NCI-H1105 (cell line): ENCODE measurements at regions not wholly inside any gene's neighbourhood (a gene's known extent, or its start where the extent isn't known, plus 50 kb on each side); places are given as distances from the start of the nearest gene placed in this dataset.

ENCODE experiments used
- DNase-seq: peaks from one replicate; lab custom pipeline; 2025; lab: John Stamatoyannopoulos, UW

DNA sequence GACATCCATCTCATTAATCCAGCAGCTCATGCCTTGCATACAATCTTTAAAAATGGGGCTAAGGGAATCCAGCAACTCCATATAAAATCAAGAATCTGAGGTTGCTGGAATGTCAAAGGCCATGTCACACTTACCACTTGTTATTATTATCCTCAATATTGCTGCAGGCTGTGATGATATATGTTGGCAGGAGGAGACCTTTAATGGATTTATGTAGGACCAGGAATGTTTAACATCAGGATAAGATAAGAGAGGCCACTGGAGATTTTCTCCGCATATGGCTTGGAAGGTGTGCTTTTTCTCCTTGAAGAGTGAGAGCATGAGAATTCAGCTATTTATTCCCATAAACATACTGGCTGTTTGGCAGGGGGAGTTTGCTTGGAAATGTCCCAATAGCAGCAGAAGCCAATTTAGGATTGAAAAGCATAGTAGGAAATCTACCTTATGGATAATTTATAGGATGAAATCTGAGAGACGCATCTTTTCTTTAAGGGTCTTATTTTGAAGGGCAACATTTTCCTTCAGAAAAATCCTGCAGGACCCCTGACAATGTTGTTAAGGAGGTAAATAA lies 481.4 kb downstream of the AGTPBP1 start:
- DNase-seq, result no peak

DNA sequence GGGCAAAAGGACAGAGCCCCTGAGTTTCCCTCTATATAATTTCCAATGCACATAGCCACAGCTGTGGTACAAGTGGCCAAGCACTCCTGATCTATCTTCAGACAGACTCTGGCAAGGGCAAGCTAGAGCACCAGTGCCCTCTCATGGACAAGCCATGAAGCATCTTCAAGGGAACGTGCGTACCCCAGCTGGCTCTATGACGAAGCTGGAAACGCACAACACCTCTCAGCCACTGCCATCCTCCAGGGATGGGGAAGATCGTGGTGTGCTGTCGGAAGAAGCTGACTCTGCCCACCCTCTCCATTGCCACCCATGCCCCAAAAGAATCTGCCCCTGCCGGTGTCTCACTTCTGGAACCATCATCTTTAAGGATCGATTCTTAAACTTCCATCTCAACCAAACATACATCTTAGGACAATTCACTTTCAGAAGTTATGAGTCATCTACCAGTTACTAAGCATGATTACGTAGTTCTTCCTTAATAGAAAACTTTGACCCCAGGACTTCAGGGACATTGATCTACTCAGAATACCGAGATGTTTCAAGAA lies 482.9 kb downstream of the AGTPBP1 start:
- peak; percentile 46 for DNase-seq

DNA sequence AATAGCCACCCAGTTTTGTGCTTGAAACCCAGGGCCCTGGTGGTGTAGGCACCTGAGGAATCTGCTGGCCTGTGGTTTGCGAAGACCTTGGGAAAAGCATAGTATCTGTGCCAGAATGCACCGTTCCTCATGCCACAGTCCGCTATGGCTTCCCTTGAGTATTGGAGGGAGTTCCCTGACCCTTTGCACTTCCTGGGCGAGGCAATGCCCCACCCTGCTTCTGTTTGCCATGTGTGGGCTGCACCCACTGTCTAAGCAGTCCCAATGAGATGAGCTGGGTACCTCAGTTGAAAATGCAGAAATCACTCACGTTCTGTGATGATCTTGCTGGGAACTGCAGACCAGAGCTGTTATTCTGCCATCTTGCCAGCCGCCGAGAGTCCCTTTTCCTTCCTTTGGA lies 483.5 kb downstream of the AGTPBP1 start:
- no peak for DNase-seq

DNA sequence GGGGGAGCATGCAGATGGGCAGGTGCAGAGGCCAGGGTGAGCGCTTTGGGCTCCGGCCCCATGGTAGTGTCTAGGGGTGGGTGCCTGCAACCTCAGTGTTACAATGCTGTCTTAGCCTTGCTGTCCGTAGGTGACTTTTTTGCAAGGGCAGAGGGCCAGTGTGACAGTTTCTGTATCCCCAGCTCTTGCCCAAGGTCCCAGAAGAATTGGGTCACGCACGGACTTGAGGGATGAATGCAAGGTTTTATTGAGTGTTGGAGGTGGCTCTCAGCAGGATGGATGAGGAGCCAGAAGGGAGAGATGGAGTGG lies 492.5 kb downstream of the AGTPBP1 start:
- no peak for DNase-seq

DNA sequence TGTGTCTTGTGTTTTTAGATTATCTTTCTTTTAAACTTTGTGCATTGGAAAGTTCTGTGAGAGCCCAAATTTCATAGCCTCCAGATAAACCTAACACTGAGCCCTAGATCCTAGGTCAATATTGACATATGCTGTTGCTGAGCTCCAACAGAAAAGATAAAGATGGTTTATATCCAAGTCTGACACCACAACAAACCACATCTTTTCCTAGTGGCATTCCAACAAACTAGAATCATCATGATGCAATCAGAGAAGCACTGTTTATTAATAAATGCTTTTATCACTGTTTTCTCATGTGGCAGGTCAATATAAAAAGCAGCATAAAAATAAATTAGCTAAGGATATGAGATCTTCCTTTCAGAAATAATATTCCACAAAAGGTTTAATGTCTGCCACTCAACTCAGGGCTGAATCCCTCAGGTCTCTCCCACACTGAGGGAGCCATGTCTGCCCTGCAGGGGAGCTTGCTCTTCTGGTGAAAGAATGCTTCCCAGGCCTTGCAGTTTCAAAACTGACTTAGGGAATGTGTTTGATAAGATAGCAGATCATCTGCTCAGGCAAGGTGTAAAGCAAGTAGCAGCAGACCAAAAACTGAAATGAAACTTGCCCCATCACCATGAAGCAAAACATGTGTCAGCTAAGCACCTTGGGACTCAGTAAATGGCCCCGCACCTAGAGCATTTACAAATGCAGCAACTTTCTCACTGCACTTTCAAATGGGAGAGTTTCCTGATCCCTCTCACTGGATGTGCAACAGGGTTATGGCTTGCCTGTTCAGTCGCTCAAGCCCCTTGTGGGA lies 493.0 kb downstream of the AGTPBP1 start:
- DNase-seq, result no peak

DNA sequence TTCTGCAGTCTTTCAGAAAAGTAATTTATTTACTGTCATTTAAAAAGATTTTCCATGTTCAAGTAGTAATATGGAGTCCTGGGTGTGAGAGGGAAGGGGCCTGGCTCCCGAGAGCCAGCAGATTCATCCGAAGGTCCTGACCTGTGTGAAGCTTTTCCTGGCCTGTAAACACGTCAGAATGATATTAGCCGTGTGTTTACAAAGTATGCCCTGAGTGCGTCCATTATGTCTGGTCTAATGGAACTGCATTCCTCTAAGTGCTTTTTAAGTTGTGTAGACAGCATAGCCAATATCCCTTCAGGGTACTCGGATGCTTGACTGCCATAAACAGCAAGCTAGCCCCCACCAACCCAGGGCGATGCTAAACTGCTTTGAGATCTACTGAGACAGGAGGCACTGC lies 495.2 kb downstream of the AGTPBP1 start:
- DNase-seq, result no peak

DNA sequence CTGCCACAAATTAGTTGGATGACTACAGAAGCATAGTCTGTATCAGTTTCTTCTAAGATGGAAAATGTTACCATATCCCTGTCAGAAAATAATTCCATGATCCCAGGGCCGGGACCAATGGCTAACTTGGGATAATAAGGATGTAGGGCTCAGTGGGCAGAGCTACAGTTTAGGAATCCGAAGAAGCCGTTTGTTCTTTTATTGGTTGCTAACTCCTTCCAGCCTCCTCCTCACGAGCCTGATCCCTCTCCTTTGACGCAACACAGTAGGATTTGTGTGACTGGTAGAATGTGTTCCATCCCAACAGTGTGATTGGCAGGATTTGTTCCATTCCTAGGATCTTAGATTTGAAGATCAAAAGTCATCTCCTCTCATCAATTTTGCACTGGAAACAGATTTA lies 496.9 kb downstream of the AGTPBP1 start:
- no peak for DNase-seq

DNA sequence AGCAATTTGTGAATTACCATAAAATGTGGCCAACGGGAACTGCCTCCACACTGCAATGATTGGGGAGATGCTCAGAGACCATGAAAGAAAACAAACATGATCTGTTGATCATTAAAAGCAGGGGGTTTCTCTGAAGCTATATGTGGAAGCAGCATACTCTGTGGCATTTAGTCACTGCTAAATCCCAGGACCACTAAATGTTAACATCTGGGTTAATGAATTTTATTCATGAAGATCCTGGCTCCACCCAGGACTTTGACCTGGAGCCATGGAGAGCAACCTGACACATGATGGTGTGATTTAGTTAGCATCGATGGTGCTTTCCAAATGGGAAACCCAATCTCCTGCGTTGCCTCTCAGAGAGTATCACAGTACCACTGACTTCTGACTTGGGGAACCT lies 497.8 kb downstream of the AGTPBP1 start:
- DNase-seq, result no peak

DNA sequence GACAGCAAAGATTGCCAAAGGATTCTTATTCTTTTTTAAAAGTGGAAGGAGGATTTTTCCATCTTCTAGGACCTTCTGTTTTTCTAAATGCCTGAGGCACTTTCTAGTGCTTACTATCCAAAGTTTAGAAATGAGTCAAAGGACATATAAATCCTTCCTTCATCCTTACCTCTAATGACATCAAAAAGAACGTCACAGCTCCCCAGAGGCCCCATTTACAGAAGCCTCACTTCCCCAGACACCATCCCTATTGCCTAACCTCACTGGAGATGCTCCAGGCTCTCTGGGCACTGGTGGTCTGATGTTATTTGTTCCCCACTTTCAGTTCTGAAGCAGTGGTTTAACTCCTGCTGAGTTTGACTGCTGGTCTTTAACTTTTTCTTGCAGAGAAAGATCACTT lies 504.3 kb downstream of the AGTPBP1 start:
- no peak for DNase-seq

DNA sequence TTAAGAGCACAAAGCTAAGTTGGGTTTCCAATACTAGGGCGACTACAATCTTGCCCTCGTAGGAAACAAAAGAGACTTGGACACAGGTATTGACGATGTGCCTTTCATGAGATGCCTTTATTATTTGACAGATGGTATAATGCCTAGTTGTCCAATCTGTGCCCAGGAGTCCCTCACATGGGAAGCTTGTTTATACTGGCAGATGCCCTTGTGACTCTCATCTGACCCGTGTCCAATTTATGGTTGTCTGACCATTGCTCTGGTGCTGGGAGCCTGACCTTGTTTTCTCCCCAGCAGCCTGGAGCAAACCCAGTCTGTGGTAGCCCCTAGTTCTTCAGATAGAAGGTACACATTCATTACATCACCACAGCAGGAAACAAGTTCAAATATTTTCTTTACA lies 511.7 kb downstream of the AGTPBP1 start:
- no peak for DNase-seq

DNA sequence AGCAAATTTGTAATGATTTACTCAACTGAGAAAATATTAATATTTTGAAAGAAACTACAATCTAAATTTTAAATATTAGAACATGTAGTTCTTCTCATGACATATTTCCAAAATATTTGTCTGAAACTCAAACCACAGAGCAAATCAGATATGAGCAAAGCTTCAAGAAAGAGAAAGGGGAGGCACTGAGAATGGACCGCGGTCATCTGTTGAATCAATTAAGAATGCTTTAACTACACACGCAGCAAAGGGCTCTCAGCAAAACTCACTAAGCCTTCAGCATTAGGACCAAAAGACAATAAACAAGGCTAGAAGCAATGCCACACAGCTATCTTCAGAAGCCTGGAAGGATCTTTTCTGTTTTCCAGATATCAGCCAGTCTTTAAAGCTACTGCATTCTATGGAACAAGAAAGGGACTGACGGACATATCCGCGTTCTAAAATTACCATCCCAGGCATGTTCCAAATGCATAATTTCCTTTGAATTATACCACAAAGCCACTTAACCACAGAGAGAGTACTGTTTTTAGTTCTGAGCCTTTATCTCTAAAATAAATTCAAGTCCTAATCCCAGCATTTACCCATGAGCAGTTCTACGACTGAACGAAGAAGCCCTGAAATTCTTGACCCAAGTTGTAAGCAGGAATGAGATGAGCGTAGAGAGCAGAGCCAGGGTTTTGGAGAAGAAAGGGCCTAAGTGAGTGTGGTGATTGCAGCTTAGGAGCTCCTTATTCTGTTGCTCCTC lies 513.5 kb downstream of the AGTPBP1 start:
- no peak for DNase-seq

DNA sequence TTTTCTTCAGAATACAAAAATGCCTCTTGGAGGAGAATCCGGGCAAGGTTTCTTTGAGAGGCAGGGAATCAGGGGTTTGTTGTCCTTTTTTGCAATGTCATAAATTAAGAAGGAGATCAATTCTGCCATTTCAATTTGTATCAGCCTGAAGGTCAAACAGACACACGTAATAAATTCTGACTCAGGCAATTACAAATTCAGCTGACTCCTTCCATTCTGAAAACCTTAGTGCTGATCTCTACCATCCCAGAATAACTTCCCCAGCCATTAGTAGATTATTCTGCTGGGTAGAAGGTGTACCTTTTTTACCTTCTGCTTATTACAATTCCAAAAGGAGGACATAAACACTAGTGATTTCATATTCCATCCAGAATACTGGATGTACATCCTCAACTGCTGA lies 516.6 kb downstream of the AGTPBP1 start:
- no peak for DNase-seq

DNA sequence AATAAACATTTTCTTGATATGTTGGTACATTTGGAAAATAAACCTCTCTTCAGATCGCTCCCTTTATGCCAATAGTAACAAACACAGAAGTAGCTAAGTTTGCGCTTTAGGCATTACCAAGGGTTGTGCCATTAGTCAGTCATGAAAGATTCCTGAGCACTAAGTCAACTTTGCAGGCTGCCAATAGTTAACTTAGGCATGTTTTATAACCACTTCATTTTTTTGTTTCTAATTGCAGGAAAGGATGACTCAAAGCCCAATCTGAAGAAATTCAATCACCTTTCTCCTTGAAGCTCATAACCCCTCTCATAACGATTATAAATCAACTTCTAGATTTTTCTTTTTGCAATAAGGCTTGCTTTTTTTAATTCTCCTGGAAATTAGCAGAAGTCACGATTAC lies 517.0 kb downstream of the AGTPBP1 start:
- no peak for DNase-seq

DNA sequence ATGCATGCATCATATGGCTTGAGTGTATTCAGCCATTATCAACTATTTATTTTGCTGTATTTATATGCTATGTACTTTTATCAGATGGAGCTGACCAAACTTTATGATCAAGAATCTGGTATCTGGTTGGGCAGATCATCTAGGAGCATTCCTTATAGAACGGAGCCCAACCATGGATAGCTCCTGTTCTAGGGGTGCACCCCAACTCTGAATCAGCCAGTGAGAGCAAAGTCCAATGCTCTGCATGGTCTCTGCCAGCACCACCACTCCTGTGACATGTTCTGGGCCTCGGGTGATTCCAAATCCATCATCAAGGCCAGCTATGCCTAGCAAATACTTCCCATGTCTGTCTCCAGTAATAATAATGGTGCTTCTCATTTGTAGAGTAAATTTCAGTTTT lies 517.5 kb downstream of the AGTPBP1 start:
- no peak for DNase-seq

DNA sequence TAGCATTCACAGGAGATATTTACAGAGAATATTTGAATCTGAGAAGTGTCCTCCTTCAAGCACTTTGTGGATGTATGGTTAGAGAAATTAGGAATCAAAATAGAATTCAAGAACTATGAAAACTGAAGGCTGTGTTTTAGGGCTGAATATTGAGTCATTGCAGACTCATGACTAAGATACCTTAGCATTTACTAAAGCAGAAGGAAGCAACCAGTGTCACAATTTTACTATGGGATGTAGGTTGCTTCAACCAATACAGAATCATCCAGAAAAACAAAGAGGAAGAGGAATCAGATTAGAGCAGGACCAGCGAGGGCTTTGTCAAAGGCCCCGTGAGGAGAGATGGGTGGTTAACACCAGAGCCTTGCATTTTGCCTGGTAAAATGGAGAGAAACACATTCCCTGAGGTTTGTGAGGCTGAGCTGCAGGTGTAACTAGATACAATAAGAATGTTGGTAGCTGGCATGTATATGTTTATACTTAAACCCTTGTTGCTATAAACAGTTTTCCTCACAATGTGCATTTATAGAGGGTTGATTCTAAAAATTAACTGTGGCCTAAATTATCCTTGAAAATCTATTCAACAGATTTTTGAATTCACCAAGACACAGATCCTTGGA lies 518.1 kb downstream of the AGTPBP1 start:
- DNase-seq, result no peak

DNA sequence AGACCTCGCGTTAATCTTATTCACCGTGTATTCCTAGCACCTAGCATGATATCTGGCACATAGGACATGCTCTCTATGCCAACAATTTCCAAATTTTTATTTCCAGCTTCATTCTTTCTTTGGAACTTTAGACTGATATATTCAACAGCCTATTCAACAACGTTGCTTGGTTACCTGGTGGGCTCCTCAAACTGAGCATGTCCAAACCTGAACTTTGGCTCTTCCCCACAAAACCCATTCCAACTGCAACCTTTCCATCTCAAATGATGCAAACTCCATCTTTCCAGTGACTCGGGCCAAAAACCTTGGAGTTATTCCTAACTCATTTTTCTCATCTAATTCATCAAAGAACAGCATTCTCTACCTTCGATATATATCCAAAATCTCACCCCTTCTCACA lies 525.2 kb downstream of the AGTPBP1 start:
- no peak for DNase-seq

DNA sequence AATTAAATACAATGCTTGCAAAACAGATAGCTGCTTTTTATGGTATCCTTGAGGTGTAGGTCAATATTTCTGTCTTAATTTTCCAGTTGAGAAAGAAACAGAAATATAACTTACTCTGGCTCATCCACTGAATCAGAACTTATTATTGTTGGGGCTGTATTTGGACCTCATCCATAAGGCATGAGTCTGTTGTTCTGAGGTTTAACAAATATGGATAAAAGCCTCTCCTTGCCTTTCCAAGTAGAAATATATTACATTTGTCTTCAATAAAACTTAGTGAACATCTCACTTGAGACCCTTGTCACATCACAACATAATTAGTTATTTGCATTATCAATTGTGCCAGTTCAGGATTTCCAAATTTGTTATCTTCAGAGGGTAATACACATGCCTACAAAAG lies 525.8 kb downstream of the AGTPBP1 start:
- DNase-seq, result no peak

DNA sequence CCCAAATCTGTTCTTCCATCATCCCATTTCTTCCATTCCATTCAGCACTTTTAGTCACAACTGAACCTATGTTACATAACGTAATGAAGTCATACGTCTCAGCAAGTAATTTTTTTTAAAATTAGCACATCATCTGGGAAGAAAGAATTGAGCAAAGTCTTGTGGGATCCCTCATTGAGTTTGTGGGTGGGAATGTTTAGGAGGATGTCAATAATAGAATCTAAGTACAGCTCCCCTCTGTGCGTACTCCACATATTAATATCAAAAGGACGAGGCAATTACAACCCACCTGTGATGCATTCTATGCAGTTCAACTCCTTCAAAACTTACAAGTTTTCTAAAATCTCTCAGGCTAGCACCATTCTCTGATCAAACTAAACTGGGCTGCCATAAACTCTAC lies 526.3 kb downstream of the AGTPBP1 start:
- DNase-seq, result no peak

DNA sequence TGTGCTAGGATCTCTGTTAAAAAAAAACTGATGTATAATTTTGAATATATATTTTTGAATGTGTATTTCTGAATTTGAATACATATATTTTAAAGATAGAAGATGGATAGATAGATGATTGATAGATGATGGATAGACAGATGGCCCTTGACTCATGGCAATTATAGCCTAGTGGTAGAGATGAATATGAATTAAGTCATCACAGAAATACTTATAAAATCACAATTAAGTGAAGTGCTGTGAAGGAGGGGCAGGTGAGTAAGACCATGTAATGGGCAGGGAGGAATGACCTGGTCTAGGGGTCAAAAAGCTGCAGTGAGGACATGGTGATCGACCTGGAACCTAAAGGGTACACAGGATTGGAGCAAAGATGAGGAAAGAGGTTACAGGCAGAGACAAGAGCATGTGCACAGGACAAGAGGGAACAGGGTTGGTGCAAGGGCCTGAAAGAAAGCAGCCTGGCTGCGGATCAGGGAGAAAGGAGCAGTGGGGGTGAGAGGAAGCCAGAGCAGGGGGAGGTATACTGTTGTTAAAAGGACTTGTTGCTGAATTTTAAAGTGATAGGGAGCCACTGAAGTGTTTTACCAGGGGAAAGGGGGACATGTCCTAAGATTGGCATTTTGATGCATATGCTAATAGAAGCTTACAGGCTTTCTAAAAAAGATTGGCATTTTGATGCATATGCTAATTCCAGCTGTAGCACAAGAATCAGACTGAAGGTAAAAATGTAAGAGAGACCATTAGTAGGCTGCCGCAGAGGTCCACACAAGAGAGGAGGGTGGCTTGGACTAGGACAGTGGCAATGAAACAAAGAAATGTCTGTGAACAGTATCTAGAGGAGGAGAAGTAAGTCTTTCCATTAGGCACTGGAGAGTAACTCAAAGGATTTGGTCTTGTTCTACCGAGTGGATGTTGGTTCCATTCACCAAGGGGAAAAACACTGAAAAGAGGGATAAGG lies 527.8 kb downstream of the AGTPBP1 start:
- DNase-seq, result no peak

DNA sequence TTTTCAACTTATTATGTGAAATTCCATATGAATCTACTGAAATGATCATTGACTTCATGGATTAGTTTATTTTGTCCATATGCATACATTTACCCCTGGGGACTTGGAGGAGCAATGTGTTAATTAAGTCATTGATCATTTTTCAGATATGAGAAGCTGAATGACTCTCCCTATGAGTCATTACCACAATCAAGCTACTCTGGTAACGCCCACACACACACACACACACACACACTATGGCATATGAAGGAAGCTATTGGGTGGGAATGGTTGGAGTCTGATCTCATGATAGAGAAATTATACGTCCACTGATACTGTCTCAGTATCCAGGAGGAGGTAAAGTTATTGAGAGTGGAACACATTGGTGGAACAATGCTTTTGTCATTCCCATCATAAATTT lies 528.9 kb downstream of the AGTPBP1 start:
- DNase-seq, result no peak

DNA sequence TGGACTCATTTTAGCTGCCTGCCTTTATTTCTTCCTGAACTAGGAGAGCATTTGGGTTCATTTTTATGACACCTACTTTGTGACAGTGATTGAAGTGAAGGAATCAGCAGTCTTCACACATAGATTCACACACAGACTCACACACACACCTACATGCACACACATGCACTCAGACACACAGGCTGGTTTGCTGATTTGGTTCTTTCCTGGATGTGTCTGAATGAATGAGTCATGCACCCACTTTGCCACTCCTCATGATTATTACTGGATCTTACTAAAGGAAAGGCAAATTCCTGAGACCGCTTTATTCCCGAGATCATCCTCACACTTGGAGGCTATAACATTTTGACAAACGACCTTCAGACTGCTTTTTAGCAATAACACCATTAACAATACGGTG lies 529.5 kb downstream of the AGTPBP1 start:
- no peak for DNase-seq

DNA sequence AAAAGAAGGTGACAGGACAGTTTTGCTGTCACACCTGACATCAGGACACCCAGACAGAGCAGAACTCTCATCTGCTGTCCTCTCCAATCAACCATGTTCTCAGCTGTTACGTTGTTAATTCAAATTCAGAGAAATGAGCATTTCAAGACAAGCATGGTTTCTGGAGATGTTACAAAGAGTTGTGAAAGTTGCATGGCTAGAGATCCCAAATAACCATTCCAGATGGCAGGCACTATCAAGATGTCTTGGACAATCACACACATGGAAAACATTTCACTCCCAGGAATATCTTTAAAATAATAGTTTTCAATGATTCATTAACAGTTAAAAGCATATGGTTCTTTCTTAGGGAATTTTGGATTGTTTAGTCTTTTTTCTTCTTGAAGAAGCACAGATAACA lies 533.1 kb downstream of the AGTPBP1 start:
- no peak for DNase-seq
